LNCaP clone FGC (cell line): ENCODE measurements at regions not wholly inside any gene's neighbourhood (a gene's known extent, or its start where the extent isn't known, plus 50 kb on each side); places are given as distances from the start of the nearest gene placed in this dataset.

Source experiments
- DNase-seq: peaks from one replicate; pipeline ENCODE4 v3.0.0-alpha.2; 2011; ENCODE audit warnings: low read depth
- H3K4me3 ChIP-seq: 2 replicates; pipeline ENCODE4 v1.5.1; 2011; ENCODE audit warnings: mild to moderate bottlenecking, low read depth, low read length, control low read depth
- CTCF ChIP-seq: IDR thresholded peaks from 2 replicates; pipeline ENCODE4 v1.5.1; 2012; ENCODE audit warnings: mild to moderate bottlenecking; ENCODE audit not compliant: control insufficient read depth, insufficient read depth; ENCODE audit errors: extremely low read depth

GRCh38 chr2:41803361-41803760 lies 244.5 kb upstream of the PKDCC start:
- no peak for TF ChIP-seq CTCF

GRCh38 chr2:41806286-41806685 lies 241.5 kb upstream of the PKDCC start:
- H3K4me3 ChIP-seq: no peak overlapping the region
- no peak for DNase-seq
- TF ChIP-seq CTCF: no peak

More at GRCh38 chr2:41803361-41803760, 244.5 kb upstream of the PKDCC start:
- H3K4me3 ChIP-seq: no peak overlapping the region
- no peak for DNase-seq

GRCh38 chr2:41821167-41821566 lies 226.7 kb upstream of the PKDCC start:
- DNase-seq: no peak
- no peak for TF ChIP-seq CTCF
- H3K4me3 ChIP-seq: no peak overlapping the region

GRCh38 chr2:41826921-41827320 lies 220.9 kb upstream of the PKDCC start:
- H3K4me3 ChIP-seq: no peak overlapping the region
- TF ChIP-seq CTCF: no peak
- DNase-seq: no peak

- TF ChIP-seq CTCF: no peak
- DNase-seq: no peak
- H3K4me3 ChIP-seq: no peak overlapping the region
These were observed 220.4 kb upstream of the PKDCC start for GRCh38 chr2:41827354-41827971.

- no peak for DNase-seq
- no peak for TF ChIP-seq CTCF
- H3K4me3 ChIP-seq: no peak overlapping the region
These were observed 219.7 kb upstream of the PKDCC start for GRCh38 chr2:41828052-41828643.

GRCh38 chr2:41829052-41829451 lies 218.8 kb upstream of the PKDCC start:
- H3K4me3 ChIP-seq: no peak overlapping the region
- DNase-seq: no peak
- no peak for TF ChIP-seq CTCF
